OCI-LY1 (cell line): ENCODE measurements at regions not wholly inside any gene's neighbourhood (a gene's known extent, or its start where the extent isn't known, plus 50 kb on each side); places are given as distances from the start of the nearest gene placed in this dataset.

Source experiments
- CTCF ChIP-seq: fragments of 200-600 bp; sonication (generic), shearing (Covaris generic); IDR thresholded peaks from 2 replicates; pipeline ENCODE4 v1.5.1; 2017; ENCODE audit warnings: mild to moderate bottlenecking, antibody characterized with exemption, low read length, moderate library complexity, mixed read lengths
- EZH2 ChIP-seq: fragments of 200-600 bp; sonication (generic), shearing (Covaris generic); IDR thresholded peaks from 2 replicates; pipeline ENCODE4 v1.8.0; 2017; ENCODE audit warnings: borderline replicate concordance, mixed run types, mild to moderate bottlenecking, antibody characterized with exemption, low read length, moderate library complexity, mixed read lengths

GRCh38 chr13:34588362-34588761 lies 353.7 kb upstream of the NBEA start:
- TF ChIP-seq CTCF (no peak), EZH2 (no peak)
